ENCODE measurements at regions not wholly inside any gene's neighbourhood (a gene's known extent, or its start where the extent isn't known, plus 50 kb on each side); places are given as distances from the start of the nearest gene placed in this dataset.

DNA sequence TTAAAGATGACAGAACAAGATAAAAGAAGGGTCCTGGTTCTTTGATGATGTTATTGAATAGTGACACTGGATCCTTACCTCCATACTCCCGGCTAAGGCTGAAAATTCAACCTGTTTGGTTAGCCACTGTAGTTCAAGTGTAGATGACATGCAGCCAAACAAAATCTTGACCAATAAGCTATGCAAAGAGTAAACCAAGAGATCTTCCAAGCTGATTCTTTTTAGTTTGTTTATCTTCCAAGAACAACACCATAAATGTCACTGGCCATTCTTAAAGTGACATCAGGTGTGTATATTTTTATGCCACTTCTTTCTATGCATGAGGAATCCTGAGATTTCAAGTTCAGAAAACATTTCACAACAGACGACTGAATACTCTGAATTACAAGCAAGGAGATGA, 141.5 kb upstream of the FST start:
- no peak overlapping the region for H3K27ac ChIP-seq (ENCODE audit: low read depth in 1 of 2, low read length in 2 of 2)
- no peak overlapping the region for H3K9ac ChIP-seq (ENCODE audit: low read depth in 1 of 2, low read length in 2 of 2)
- no peak overlapping the region for H3K4me3 ChIP-seq (ENCODE audit: low read depth in 1 of 3, low read length in 3 of 3)
- 79% methylated on average over 2 of the region's 2 CpGs for WGBS
- H3K27me3 ChIP-seq (ENCODE audit: control insufficient read depth in 4 of 4, insufficient read depth in 4 of 4, low read length in 3 of 4) = no peaks in the 10 kb centered on the region
- DNase-seq (ENCODE audit: low spot score) = no peak
- H3K4me1 ChIP-seq (ENCODE audit: control insufficient read depth in 4 of 4, insufficient read depth in 4 of 4, low read length in 3 of 4) = no peaks in the 10 kb centered on the region
- no peaks in the 10 kb centered on the region for H3K36me3 ChIP-seq (ENCODE audit: control insufficient read depth in 4 of 4, insufficient read depth in 3 of 4, low read depth in 1 of 4, low read length in 3 of 4)
- TF ChIP-seq EGR1 (IDR thresholded peaks at IDR 0.05; ENCODE audit: low read depth in 2 of 2) (no peak), RAD21 (IDR thresholded peaks at IDR 0.05) (no peak)
- TF ChIP-seq, protein P1, sequence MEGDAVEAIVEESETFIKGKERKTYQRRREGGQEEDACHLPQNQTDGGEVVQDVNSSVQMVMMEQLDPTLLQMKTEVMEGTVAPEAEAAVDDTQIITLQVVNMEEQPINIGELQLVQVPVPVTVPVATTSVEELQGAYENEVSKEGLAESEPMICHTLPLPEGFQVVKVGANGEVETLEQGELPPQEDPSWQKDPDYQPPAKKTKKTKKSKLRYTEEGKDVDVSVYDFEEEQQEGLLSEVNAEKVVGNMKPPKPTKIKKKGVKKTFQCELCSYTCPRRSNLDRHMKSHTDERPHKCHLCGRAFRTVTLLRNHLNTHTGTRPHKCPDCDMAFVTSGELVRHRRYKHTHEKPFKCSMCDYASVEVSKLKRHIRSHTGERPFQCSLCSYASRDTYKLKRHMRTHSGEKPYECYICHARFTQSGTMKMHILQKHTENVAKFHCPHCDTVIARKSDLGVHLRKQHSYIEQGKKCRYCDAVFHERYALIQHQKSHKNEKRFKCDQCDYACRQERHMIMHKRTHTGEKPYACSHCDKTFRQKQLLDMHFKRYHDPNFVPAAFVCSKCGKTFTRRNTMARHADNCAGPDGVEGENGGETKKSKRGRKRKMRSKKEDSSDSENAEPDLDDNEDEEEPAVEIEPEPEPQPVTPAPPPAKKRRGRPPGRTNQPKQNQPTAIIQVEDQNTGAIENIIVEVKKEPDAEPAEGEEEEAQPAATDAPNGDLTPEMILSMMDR (IDR thresholded peaks at IDR 0.05; ENCODE audit: low read depth, low read length, missing input control) = no peak
- TF ChIP-seq, protein P2, sequence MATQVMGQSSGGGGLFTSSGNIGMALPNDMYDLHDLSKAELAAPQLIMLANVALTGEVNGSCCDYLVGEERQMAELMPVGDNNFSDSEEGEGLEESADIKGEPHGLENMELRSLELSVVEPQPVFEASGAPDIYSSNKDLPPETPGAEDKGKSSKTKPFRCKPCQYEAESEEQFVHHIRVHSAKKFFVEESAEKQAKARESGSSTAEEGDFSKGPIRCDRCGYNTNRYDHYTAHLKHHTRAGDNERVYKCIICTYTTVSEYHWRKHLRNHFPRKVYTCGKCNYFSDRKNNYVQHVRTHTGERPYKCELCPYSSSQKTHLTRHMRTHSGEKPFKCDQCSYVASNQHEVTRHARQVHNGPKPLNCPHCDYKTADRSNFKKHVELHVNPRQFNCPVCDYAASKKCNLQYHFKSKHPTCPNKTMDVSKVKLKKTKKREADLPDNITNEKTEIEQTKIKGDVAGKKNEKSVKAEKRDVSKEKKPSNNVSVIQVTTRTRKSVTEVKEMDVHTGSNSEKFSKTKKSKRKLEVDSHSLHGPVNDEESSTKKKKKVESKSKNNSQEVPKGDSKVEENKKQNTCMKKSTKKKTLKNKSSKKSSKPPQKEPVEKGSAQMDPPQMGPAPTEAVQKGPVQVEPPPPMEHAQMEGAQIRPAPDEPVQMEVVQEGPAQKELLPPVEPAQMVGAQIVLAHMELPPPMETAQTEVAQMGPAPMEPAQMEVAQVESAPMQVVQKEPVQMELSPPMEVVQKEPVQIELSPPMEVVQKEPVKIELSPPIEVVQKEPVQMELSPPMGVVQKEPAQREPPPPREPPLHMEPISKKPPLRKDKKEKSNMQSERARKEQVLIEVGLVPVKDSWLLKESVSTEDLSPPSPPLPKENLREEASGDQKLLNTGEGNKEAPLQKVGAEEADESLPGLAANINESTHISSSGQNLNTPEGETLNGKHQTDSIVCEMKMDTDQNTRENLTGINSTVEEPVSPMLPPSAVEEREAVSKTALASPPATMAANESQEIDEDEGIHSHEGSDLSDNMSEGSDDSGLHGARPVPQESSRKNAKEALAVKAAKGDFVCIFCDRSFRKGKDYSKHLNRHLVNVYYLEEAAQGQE (IDR thresholded peaks at IDR 0.05) = no peak
- H3K9me3 ChIP-seq (ENCODE audit: control insufficient read depth in 4 of 4, low read length in 3 of 4) = no peaks in the 10 kb centered on the region

DNA sequence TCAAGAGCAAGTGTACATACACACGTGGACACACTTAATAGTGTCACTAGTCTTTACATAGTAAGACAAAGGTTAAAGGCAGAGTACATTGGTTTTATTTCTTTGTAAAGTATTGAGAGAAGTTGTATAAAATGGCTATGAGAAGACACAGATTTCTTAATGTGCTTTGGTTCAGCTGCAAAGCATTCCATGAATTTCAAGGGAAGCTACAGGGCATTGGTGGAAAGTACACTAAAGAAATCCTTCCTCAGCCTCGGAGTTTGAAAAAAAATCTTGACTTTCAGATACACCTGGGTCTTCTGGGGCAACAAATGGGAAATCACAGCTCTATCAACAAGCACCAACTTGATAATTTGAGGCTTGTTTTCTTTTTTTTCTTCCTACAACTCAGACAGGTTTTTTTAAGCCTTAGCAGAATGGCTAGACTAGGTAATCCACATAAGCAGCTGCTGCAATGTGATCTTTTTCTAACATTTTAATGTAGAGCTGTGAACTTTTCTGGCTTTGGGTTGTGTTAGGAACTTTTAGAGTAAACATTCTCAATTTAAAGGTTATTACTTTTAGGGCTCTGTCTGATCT, 140.4 kb upstream of the FST start:
- no peak overlapping the region for H3K4me3 ChIP-seq (ENCODE audit: low read depth in 1 of 3, low read length in 3 of 3)
- H3K4me1 ChIP-seq (ENCODE audit: control insufficient read depth in 4 of 4, insufficient read depth in 4 of 4, low read length in 3 of 4) = no peaks in the 10 kb centered on the region
- no peaks in the 10 kb centered on the region for H3K9me3 ChIP-seq (ENCODE audit: control insufficient read depth in 4 of 4, low read length in 3 of 4)
- H3K27ac ChIP-seq (ENCODE audit: low read depth in 1 of 2, low read length in 2 of 2) = no peak overlapping the region
- no peak for TF ChIP-seq YY1 (IDR thresholded peaks at IDR 0.05)
- no peak for TF ChIP-seq FOXA2 (IDR thresholded peaks at IDR 0.05)
- no peak for TF ChIP-seq MAX (IDR thresholded peaks at IDR 0.05)
- TF ChIP-seq, protein P3, sequence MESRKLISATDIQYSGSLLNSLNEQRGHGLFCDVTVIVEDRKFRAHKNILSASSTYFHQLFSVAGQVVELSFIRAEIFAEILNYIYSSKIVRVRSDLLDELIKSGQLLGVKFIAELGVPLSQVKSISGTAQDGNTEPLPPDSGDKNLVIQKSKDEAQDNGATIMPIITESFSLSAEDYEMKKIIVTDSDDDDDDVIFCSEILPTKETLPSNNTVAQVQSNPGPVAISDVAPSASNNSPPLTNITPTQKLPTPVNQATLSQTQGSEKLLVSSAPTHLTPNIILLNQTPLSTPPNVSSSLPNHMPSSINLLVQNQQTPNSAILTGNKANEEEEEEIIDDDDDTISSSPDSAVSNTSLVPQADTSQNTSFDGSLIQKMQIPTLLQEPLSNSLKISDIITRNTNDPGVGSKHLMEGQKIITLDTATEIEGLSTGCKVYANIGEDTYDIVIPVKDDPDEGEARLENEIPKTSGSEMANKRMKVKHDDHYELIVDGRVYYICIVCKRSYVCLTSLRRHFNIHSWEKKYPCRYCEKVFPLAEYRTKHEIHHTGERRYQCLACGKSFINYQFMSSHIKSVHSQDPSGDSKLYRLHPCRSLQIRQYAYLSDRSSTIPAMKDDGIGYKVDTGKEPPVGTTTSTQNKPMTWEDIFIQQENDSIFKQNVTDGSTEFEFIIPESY (IDR thresholded peaks at IDR 0.05) = no peak
- TF ChIP-seq, protein P4, sequence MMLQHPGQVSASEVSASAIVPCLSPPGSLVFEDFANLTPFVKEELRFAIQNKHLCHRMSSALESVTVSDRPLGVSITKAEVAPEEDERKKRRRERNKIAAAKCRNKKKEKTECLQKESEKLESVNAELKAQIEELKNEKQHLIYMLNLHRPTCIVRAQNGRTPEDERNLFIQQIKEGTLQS (IDR thresholded peaks at IDR 0.05) = no peak
- TF ChIP-seq FOXA1 (IDR thresholded peaks at IDR 0.05) = no peak
- TF ChIP-seq EGR1 (IDR thresholded peaks at IDR 0.05; ENCODE audit: low read depth in 2 of 2) = no peak
- no peak for TF ChIP-seq TAF1 (conservative IDR thresholded peaks at IDR 0.05)
- no peak for TF ChIP-seq GABPA (IDR thresholded peaks at IDR 0.05 in 1 of 2, conservative IDR thresholded peaks at IDR 0.05 in 1 of 2)
- no peak for TF ChIP-seq RXRA (IDR thresholded peaks at IDR 0.05)
- no peak for TF ChIP-seq HNF4G (IDR thresholded peaks at IDR 0.05)
- TF ChIP-seq, protein P1 (IDR thresholded peaks at IDR 0.05; ENCODE audit: low read depth, low read length, missing input control) = no peak
- H3K27me3 ChIP-seq (ENCODE audit: control insufficient read depth in 4 of 4, insufficient read depth in 4 of 4, low read length in 3 of 4) = no peaks in the 10 kb centered on the region
- 67% methylated on average over 2 of the region's 2 CpGs for WGBS
- no peak overlapping the region for H3K9ac ChIP-seq (ENCODE audit: low read depth in 1 of 2, low read length in 2 of 2)
- no peaks in the 10 kb centered on the region for H3K36me3 ChIP-seq (ENCODE audit: control insufficient read depth in 4 of 4, insufficient read depth in 3 of 4, low read depth in 1 of 4, low read length in 3 of 4)
- no peak for DNase-seq (ENCODE audit: low spot score)

All from liver (tissue), 8 donors.